Vagina (tissue), 2 donors: ENCODE measurements at regions not wholly inside any gene's neighbourhood (a gene's known extent, or its start where the extent isn't known, plus 50 kb on each side); places are given as distances from the start of the nearest gene placed in this dataset.
"Not testable (repeated sequence)": the region's sequence is repeated elsewhere in the genome, so short reads cannot be mapped to it uniquely, and the experiment has no call there.

Source experiments
- DNase-seq, 2 donors: peaks; one replicate each; pipeline ENCODE4 v3.0.0-alpha.2; 2017; ENCODE audit errors: extremely low spot score in 2 of 2
- H3K27ac ChIP-seq: fragments of 200-600 bp; sonication (generic); one replicate; pipeline ENCODE4 v1.5.1; 2019
- H3K27me3 ChIP-seq: fragments of 200-600 bp; sonication (generic); one replicate; pipeline ENCODE4 v1.5.1; 2019
- H3K36me3 ChIP-seq, 2 donors: fragments of 200-600 bp; sonication (generic); one replicate each; pipeline ENCODE4 v1.5.1; 2017 to 2019
- H3K4me1 ChIP-seq: fragments of 200-600 bp; sonication (generic); one replicate; pipeline ENCODE4 v1.5.1; 2019
- H3K4me3 ChIP-seq, 2 donors: fragments of 200-600 bp; sonication (generic); 1 replicate in 1 of 2; 2 replicates in 1 of 2; pipeline ENCODE4 v1.5.1; 2016 to 2019
- H3K9me3 ChIP-seq: fragments of 200-600 bp; sonication (generic); one replicate; pipeline ENCODE4 v1.5.1; 2019
- CTCF ChIP-seq, 3 experiments: fragments of 450-650 bp in 2 of 3; fragments of 200-600 bp in 1 of 3; sonication (generic) in 1 of 3; IDR thresholded peaks; one replicate each; pipeline ENCODE4 v1.5.1; 2017 to 2019; ENCODE audit warnings: antibody characterized with exemption in 3 of 3, mild to moderate bottlenecking in 2 of 3, moderate library complexity in 2 of 3
- POLR2A ChIP-seq, 2 donors: fragments of 450-650 bp; IDR thresholded peaks; one replicate each; pipeline ENCODE4 v1.6.1; 2017; ENCODE audit warnings: antibody characterized with exemption in 2 of 2, mild to moderate bottlenecking in 2 of 2, moderate library complexity in 2 of 2
- POLR2AphosphoS5 ChIP-seq, 2 donors: sonication (generic); formaldehyde crosslinking; IDR thresholded peaks; one replicate each; pipeline ENCODE4 v1.9.0; 2017; ENCODE audit warnings: antibody characterized with exemption in 2 of 2, mild to moderate bottlenecking in 2 of 2, low read depth in 1 of 2; ENCODE audit not compliant: insufficient read depth in 1 of 2
- intact Hi-C: fragments of 100-400 bp; cut with DNase I; formaldehyde crosslinking; loops from one replicate; pipeline ENCODE4 v1.15.1; 2023

- DNase-seq = no peak
- no peaks in the 10 kb centered on the region for H3K9me3 ChIP-seq
- TF ChIP-seq CTCF (IDR thresholded peaks at IDR 0.05) (no peak), POLR2AphosphoS5 (IDR thresholded peaks at IDR 0.05; ENCODE audit: insufficient read depth in 1 of 2, low read depth in 1 of 2) (no peak), POLR2A (IDR thresholded peaks at IDR 0.05) (no peak)
- H3K27me3 ChIP-seq = no peaks in the 10 kb centered on the region
- H3K27ac ChIP-seq = no peak overlapping the region
- H3K4me3 ChIP-seq = no peak overlapping the region
- no peaks in the 10 kb centered on the region for H3K4me1 ChIP-seq
- intact Hi-C loops = no loop called here
- H3K36me3 ChIP-seq = no peaks in the 10 kb centered on the region
These were observed 89.8 kb downstream of the TMEM130 start for GRCh38 chr7:98779800-98780587.

- H3K27ac ChIP-seq = no peak overlapping the region
- intact Hi-C loops = no loop called here
- H3K27me3 ChIP-seq = no peaks in the 10 kb centered on the region
- no peak for DNase-seq
- no peak for TF ChIP-seq CTCF (IDR thresholded peaks at IDR 0.05)
- no peak for TF ChIP-seq POLR2A (IDR thresholded peaks at IDR 0.05)
- no peak for TF ChIP-seq POLR2AphosphoS5 (IDR thresholded peaks at IDR 0.05; ENCODE audit: insufficient read depth in 1 of 2, low read depth in 1 of 2)
- H3K36me3 ChIP-seq = no peaks in the 10 kb centered on the region
- H3K4me1 ChIP-seq = no peaks in the 10 kb centered on the region
- no peaks in the 10 kb centered on the region for H3K9me3 ChIP-seq
- H3K4me3 ChIP-seq = no peak overlapping the region
These were observed 85.5 kb downstream of the TMEM130 start for GRCh38 chr7:98784216-98784785.

GRCh38 chr7:98785929-98786571 lies 83.8 kb downstream of the TMEM130 start:
- Histone ChIP-seq H3K4me3 (no peak overlapping the region), H3K4me1 (no peaks in the 10 kb centered on the region), H3K27me3 (no peaks in the 10 kb centered on the region), H3K9me3 (no peaks in the 10 kb centered on the region), H3K27ac (no peak overlapping the region), H3K36me3 (no peaks in the 10 kb centered on the region)
- DNase-seq = no peak
- TF ChIP-seq POLR2AphosphoS5 (IDR thresholded peaks at IDR 0.05; ENCODE audit: insufficient read depth in 1 of 2, low read depth in 1 of 2) (no peak), CTCF (IDR thresholded peaks at IDR 0.05) (no peak), POLR2A (IDR thresholded peaks at IDR 0.05) (no peak)
- intact Hi-C loops = no loop called here

GRCh38 chr7:98788966-98789365 lies 80.8 kb downstream of the TMEM130 start:
- no peak overlapping the region for H3K4me3 ChIP-seq
- TF ChIP-seq CTCF (IDR thresholded peaks at IDR 0.05) (no peak), POLR2AphosphoS5 (IDR thresholded peaks at IDR 0.05; ENCODE audit: insufficient read depth in 1 of 2, low read depth in 1 of 2) (no peak), POLR2A (IDR thresholded peaks at IDR 0.05) (no peak)
- no peak overlapping the region for H3K27ac ChIP-seq
- H3K9me3 ChIP-seq = no peaks in the 10 kb centered on the region
- no peak for DNase-seq
- no peaks in the 10 kb centered on the region for H3K36me3 ChIP-seq
- H3K27me3 ChIP-seq = no peaks in the 10 kb centered on the region
- H3K4me1 ChIP-seq = no peaks in the 10 kb centered on the region
- intact Hi-C loops = no loop called here

GRCh38 chr7:98794453-98794852 lies 75.4 kb downstream of the TMEM130 start:
- H3K4me1 ChIP-seq, DNase-seq, H3K9me3 ChIP-seq, H3K36me3 ChIP-seq, H3K27ac ChIP-seq, H3K4me3 ChIP-seq, intact Hi-C loops, H3K27me3 ChIP-seq: not testable (repeated sequence)
